NCI-H524 treated with DMSO at 0.1 percent for 48 hours (cell line): ENCODE measurements at regions not wholly inside any gene's neighbourhood (a gene's known extent, or its start where the extent isn't known, plus 50 kb on each side); places are given as distances from the start of the nearest gene placed in this dataset.
"Not testable (repeated sequence)": the region's sequence is repeated elsewhere in the genome, so short reads cannot be mapped to it uniquely, and the experiment has no call there.

Experiments used
- DNase-seq: peaks from one replicate; lab custom pipeline; 2025; lab: John Stamatoyannopoulos, UW

DNA sequence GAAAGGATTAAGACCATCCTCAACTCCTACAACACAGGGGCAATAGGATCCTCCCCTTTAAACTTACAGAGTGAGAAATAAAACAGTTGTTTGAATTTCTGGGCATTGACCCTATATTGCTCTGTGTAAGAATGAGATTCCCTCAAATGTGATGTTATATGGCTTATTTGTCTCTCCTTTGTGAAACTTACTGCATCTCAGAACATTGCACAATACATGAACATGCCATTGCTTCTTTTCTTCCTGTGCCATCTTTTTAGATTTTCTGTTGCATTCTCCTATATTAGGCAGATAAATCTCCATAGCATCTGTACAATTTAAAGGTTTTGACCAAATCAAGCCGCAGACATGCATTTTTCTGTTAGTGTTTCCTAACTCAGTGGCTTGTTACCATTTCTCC, 941.9 kb upstream of the FANCL start:
- DNase-seq, result no peak

DNA sequence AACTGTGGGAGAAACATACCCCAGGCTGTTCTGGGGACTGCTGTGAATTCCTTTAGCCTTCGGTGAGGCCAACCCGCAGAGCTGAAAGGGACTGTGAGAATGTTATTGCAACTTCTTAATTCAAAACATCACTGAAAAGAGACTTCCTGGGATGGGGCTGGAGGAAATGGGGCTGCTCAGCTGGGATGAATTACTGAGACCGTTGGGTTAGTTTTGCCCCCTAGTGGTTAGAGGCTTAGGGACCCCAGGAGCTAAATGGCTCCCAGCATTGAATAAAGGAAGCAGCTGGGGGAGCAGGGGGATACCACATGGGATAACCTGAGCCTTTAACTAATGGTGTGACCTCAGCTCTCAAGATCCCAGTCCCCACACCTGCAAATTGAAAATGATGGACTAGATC, 941.1 kb upstream of the FANCL start:
- DNase-seq, result no peak

DNA sequence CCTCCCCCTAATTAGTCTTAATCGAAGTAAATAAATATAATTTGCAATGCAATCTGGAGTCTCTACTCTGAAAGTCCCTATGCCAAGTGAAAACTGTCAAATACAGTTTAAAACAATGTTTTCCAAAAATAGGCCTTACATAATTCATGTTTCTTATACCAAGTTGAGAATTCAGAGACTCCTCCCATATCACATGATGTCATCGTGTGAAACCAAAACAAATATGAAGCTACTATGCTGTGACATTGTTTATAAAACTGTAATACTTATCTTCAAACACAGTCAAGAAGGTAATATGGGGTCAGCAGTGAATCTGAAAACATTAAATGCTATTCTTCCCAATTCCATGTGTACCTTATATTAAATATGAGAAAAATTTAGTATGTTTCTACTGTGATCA, 940.2 kb upstream of the FANCL start:
- no peak for DNase-seq

DNA sequence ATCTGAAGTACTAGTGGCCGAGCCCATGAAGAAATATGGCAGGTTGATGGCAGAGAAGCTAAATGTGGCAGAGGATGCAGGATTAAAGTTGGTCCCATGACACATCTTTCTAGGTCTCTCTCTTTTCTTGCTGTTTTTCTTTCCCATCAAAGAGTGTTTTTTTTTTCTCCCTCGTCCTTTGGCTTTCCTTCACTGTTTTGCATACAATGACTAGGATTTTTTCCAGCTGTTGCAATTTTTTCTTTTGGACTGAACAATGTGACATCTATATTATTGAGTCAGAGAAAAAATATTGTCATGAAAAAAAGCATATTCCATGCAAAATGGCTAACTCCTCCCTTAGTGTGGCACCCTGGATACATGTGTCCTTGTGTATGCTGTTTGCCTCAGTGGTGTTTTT, 939.5 kb upstream of the FANCL start:
- no peak for DNase-seq

DNA sequence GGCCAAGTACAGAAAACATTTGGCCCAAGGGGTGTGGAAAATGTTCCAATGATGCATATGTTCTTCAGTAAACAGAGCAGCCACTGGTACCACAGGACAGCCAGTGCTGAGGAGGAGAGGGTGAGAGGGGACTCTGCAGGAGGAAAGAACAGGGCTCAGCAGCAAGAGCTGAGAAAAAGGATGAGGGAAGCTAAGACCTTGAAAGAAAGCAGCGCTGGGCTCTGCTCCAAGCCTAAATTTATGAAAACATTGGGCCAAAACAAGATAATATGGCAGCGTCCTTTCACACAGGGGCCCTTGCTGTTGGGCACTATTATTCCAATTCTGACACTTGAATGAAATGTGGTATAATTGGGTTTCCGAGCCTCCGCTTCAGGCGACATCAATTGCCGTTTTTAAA, 939.0 kb upstream of the FANCL start:
- no peak for DNase-seq

DNA sequence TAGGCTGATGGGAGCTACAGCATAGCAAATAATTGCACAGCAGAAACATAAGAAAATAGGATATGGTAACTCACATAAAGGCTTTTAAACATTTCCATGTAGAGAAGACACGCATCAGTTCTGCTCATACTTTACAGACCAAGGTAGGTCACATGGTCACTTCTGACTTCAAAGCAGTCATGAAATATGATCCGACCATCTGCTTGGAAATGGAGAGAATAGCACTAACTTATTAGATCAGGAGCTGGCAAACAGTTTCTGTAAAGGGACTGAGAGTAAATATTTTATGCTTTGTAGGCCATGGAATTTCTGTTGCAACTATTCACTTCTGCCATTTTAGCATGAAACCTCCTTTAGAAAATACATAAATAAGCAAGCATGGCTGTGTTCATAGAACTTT, 936.6 kb upstream of the FANCL start:
- peak; percentile 42 for DNase-seq

DNA sequence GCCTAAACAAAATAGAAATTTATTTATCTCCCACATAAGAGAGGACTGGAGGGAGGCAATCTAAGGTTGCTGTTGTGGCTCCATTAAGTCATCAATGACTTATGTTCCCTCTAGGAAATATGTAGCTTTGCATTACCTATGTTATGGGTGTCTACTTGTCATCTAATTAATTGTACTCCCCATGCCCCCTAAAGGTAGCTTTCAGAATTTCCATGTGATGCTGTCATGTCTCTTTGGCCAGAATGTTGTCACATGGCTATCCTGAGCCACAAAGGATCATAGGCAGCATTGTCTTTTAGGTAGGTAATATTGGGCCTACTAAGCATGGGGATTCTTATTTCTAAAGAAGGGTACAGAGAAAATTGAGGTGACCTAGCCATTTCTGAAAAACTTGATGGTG, 935.6 kb upstream of the FANCL start:
- DNase-seq, result no peak

DNA sequence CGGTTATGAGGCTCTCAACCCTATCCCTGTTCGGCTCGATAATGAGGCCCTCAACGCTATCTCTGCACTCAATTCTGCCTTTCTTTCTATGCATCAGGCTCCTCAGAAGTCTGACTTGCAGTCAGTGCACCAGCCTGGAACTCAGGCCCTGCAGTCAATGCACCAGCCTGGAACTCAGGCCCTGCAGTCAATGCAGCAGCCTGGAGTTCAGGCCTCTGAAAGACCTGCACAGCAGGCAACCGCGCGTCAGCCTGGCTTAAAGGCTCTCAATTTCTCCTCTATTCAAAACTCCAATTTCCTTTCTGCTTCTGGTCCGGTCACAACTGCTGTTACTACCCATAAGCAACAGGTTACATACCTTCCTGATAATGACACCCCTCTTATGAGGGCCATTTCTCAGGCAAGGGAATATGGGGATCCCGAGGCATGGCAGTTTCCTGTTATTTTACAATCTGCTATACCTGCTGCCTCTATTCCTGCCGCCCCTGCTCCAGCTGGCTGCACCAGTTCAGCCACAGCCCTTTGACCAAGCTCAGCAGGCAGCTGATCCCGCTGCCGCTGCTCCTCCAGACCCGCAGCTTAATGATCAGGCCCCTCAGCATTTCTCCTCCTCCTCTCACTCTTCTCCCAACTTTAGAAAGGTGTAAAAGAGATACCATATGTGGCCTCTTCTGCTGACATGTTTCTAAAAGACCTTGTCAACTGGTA, 933.6 kb upstream of the FANCL start:
- no peak for DNase-seq

DNA sequence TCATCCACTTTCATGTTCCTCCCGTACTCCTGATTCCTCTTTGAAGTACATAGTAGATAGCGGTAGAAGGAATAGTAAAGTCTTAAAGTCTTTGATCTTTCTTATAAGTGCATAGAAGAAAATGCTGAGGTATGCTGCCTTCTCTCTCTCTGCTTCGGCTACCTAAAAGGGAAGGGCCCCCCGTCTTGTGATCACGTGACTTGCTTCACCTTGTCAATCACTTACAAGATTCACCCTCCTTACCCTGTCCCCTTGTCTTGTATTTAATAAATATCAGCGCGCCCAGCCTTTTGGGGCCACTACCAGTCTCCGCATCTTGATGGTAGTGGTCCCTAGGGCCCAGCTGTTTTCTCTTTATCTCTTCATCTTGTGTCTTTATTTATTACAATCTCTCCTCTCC, 932.2 kb upstream of the FANCL start:
- no peak for DNase-seq

DNA sequence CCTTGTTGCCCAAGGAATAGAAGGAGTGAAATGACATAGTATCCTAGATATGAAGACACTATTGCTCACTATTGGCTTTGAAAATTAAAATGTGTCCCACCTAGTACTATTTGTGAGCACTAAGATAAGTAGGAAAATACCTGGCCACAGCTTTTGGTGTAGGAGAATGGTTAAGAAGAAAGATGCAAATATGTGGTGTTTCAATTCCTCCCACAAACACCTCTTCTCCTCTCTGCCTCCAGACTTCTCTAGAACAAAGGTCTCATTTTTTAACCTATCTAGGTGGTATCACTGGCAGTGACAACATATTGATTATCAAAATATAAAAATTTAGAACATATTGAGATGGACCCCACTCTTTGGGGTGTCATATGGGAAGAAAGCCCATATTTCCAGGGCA, 929.9 kb upstream of the FANCL start:
- DNase-seq, result no peak

DNA sequence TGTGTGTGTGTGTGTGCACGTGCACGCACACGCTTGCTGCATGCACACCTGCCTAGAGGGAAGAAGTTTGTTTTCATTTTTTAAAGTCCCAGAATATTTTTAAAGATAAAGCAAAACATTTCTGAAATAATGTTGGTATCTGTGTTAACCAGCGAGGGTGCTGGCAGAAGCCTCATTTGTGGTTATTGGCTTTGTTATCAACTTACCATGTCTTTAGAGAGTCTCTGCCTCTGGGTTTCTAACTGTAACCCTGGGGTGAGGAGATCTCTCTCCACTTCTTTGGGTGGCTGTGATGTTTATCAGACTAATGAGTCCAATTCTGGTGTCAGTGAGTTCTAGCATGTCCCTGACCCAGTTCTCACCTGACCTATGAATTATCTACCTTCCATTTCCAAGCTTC, 927.6 kb upstream of the FANCL start:
- DNase-seq, result no peak

DNA sequence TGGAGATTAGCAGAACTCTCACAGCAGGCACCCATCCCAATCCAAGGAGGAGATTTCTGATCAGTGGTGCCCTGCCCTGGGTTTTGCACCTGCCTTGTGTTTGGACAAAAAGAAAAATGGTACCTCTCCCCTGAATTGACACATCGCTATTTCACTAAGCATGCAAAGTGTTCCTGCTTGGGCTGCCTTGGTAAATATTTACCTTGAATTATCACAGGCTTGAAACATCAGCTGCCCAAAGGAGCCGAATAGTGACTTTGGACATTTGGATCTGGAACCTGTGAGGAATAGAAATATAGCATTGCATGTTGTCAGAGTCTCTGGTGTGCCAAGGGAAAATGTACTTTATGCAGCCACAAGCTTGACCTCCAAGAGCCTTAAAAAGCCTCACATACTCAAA, 926.4 kb upstream of the FANCL start:
- no peak for DNase-seq

DNA sequence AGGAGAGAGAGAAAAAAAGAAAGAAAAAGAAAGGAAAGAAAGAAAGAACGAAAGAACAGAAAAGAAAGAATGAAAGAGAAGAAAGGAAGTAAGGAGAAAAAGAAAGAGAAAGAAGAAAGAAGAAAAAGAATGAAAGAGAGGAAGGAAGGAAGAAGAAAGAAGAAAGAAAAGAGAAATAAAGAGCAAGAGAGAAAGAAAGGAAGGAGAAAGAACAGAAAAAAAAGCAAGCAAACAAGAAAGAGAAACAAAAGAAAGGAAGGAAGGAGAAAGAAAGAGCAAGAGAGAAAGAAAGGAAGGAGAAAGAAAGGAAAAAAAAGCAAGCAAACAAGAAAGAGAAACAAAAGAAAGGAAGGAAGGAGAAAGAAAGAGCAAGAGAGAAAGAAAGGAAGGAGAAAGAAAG, 916.8 kb upstream of the FANCL start:
- DNase-seq, result not testable (repeated sequence)

DNA sequence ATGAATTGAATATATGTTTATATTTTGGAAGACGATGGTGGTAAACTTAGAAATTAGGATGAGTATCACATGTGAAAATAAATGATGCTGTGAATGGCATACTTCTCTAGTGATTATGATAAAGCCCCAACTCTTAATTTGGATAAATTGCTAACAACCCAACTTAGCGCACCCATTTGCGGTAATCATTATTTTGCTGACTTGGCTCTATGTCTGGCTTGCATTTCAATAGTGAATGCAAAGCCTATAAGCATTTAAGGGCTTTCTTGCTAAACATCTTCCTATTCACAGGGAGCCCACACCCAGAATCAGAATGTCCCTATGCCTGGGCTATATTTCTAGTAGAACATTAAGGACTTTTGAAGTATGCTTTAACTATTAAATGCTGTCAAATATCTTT, 910.7 kb upstream of the FANCL start:
- DNase-seq, result no peak

DNA sequence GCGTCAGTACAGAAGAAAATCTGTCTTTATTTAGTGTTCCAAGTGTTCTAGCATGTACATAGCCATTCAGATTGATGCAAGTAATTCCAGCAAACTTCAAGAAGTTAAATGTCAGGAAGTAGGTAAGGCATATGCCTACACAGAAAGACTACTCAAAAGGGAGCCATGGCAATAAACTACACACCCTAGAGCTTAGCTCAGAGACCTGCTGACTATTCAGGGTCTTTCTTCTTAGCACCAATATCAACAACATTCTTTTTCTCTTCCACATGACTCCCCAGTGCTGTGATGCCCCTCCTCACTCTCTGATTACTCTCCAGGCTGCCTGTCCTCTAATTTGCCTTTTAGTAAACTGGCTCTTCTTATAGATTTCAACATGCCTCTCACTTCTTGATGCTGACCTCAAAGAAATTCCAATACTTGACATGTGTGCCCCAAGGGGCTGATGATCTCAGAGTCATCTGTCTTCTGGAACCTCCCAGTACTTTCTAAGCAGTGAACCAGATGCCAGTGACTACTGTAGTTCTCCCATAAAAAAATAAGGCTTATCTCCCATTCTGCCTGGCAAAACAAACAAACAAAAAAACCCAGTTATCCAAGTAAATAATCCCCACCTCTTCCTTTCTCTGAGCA, 909.2 kb upstream of the FANCL start:
- no peak for DNase-seq

DNA sequence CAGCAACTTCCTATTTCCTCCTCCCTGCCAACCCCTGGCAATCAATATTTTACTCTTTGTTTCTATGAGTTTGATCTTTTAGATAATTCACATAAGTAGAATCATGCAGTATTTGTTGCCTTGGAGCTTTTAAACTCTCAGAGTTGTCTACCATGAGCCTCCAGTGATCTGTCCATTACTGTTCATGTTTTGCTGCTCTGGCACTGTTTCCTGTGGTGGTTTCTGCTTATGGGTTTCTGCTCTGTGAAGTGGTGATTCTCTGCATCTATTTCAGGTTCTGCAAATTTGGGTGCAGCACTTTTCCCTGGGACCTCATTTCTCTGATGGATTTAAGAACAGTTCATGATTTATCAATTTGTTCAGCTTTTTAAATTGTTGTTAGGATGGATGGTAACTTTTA, 908.1 kb upstream of the FANCL start:
- DNase-seq, result no peak

DNA sequence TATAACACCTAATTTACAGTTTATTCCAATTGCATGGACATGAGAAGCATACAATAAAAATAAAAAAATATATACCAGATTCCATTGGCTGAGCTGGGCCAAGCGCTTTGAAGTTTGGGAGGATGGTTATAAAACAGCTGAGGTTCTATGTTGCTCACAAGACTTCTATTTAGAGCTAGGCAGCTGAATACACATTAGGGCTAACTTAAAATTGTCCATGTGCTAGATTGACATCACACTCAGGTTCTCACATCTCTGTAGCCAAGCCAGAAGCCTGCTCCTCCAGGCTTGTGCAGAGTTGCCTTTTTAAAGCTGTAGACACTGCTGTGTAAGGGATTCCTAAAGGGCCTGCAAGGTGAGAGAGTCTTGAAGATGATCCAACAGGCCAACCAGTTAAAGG, 871.1 kb upstream of the FANCL start:
- no peak for DNase-seq

DNA sequence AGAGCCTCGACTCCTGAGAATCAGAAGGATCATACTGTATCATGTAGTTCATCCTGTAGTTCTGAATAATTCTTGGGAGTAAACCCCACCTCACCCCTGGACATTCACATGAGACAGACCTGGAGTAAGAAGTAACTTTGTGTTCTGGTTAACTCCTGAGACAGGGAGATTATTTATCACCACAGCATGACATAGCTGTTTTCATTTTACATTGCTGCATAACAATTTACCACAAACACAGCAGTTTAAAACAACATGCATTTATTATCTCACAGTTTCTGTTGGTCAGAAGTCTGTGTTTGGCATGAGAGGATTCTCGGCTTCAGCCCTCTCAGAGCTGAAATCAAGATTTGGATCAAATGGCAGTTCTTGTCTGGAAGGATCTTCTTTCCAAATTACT, 855.8 kb upstream of the FANCL start:
- DNase-seq, result no peak

DNA sequence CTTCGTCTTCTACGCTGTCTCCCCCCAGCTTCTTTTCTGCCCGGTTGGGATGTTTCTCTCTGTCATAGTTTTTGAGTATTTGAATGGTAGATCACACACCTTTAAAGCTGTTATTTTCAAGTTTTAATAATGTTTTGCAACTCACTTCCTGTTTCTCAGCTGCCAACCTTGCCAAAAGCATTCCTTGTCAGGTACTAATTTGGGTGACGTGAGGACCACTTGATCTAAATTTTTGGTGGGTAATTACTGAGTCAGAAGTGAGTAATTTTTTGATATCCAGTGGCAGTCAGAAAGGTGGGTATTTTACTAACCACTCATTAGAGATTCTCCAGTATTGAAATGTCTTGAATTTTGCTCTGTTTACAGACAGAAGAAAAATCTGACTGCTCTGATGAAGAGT, 852.4 kb upstream of the FANCL start:
- DNase-seq, result no peak

DNA sequence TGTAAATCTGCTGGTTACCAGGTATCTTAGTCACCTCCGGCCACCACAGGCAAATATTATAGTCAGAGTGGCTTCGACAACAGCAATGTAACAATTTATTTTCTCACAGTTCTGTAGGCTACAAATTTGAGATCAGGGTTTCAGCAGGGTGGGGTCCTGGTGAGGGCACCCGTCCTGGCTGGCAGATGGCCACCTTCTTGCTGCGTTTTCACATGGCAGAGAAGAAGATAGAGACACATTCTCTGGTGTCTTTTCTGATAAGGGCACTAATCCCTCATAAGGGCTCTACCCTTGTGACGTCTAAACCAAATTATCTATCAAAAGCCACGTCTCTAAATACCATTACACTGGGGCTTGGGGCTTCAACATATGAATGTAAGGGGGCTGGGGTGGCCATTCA, 843.2 kb upstream of the FANCL start:
- DNase-seq, result no peak

DNA sequence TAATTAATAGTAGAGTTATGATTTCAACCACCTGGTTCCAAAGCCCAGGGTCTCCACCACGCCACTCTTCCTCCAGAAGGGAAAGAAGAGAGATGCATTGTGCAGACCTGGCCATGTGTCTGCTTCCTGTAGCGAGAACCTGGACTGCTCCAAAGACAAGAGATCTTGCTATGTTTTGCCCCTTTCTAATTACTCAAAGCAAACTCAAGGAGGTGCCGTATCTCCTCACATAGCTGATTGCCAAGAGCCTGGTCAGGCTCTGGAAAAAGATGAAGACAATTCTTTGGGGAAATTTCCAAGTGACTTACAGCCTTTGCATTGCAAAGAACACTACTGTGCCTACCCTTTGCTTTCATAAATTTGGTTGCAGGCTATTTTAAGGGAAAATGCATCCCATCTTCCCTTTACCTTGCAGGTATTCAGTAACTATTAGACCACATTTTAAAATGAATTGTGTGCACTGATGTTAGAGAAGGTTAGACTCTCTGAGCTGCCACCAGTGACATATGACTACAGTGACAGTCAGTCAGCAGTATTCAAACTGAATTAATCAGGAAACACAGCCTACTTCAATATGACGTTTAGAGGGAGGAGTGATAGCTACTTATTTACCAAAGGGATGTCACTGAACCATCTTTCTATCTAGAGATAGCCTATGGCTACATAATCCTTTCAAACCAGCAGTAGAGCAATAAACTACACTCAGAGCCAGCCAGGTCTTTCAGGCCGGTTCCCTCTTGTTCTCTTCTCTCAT, 842.1 kb upstream of the FANCL start:
- DNase-seq, result no peak

DNA sequence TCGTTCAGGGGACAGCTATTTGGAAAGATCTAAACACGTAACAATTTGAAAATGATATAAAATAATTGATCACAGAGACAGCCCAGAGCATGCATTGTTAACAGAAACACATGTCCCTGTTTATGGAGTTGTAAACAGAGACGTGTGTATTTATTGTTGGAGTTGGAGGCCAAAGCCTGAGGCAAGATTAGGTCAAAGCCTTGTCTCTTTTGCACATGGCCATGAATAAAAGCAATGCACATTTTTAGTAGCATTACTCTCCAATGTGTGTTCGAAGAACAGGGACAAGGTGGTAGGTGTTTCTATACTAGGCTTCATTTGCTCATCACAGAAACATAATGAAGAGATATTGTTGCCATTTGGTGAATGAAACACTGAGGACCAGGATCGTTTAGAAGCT, 841.5 kb upstream of the FANCL start:
- no peak for DNase-seq

DNA sequence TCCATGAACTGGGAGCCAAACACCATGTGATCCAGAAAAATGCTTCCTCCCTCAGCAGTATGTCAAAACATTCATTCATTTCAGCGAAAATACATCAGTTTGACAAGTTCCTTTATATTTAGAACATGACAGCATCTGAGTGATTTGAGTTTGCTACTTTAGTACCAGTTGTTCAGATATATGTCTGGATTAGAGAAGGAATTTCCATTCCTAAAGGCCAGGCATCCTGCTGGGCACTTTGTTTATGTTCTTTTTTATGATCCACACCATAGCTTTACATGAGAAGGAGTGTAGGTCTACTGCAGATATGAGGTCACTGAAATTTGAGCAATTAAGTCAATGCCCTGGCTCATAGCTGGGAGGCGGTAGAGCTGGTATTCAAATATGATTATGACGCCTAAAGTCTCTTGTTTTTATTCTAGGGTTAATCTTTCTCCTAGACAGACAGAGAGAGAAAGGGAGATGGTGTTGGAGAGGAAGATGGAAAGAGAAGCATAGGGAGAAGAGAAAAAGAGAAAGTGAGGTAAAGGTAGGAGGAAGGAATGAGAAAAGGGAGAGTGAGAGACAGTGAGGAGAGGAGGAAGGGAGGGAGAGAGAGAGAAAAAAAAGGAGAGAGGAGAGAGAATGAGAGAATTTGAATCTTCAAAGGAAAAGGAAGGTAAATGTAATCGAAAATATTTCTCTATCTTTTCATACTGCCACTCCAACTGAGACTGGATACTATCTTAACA, 839.5 kb upstream of the FANCL start:
- DNase-seq, result no peak
